ENCODE measurements at regions not wholly inside any gene's neighbourhood (a gene's known extent, or its start where the extent isn't known, plus 50 kb on each side); places are given as distances from the start of the nearest gene placed in this dataset.

DNA sequence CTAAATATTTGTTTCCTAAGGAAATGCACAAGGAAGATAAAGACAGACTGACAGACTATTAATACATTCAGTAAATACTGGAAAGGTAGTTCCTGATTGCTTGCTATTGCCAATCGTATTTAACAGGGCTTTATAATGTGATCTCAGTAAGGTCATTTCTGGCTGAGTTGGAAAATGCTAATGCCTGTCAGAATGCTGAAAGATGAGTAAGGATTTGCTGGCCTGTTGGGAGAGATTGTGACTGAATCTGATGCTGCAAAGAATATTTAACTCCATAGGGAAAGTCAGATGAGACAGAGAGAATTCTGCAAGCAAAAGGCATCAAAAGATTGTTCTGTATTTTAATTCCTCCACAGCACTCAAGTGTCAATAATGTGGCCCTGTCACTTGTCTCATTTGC is 169.0 kb downstream of the BEND2 start:
- Histone ChIP-seq H3K36me3 (ENCODE audit: control insufficient read depth, insufficient read depth, low read length) (no peaks in the 10 kb centered on the region), H3K27me3 (ENCODE audit: control insufficient read depth, insufficient read depth, low read length) (no peaks in the 10 kb centered on the region), H3K4me3 (ENCODE audit: low read length) (no peak overlapping the region), H3K27ac (ENCODE audit: low read length) (no peak overlapping the region), H3K9me3 (ENCODE audit: control insufficient read depth, insufficient read depth, low read length) (no peaks in the 10 kb centered on the region), H3K4me1 (ENCODE audit: control insufficient read depth, insufficient read depth, low read length) (no peaks in the 10 kb centered on the region)
- intact Hi-C loops (cut with micrococcal nuclease) = no loop called here
- 64% methylated on average over 1 of the region's 1 CpG for WGBS (ENCODE audit: insufficient coverage)
- Mint-ChIP-seq H3K27me3 (ENCODE audit: low read depth in 2 of 2) (no peaks in the 10 kb centered on the region), H3K36me3 (no peaks in the 10 kb centered on the region), H3K9me3 (peaks cover 2% of the 10 kb centered on the region in 2 donors), H3K4me1 (no peaks in the 10 kb centered on the region), H3K4me3 (no peak overlapping the region), H3K27ac (no peak overlapping the region)
- no peak for ATAC-seq
- DNase-seq = no peak
- TF ChIP-seq, protein P1, sequence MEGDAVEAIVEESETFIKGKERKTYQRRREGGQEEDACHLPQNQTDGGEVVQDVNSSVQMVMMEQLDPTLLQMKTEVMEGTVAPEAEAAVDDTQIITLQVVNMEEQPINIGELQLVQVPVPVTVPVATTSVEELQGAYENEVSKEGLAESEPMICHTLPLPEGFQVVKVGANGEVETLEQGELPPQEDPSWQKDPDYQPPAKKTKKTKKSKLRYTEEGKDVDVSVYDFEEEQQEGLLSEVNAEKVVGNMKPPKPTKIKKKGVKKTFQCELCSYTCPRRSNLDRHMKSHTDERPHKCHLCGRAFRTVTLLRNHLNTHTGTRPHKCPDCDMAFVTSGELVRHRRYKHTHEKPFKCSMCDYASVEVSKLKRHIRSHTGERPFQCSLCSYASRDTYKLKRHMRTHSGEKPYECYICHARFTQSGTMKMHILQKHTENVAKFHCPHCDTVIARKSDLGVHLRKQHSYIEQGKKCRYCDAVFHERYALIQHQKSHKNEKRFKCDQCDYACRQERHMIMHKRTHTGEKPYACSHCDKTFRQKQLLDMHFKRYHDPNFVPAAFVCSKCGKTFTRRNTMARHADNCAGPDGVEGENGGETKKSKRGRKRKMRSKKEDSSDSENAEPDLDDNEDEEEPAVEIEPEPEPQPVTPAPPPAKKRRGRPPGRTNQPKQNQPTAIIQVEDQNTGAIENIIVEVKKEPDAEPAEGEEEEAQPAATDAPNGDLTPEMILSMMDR (IDR thresholded peaks at IDR 0.05) = no peak

DNA sequence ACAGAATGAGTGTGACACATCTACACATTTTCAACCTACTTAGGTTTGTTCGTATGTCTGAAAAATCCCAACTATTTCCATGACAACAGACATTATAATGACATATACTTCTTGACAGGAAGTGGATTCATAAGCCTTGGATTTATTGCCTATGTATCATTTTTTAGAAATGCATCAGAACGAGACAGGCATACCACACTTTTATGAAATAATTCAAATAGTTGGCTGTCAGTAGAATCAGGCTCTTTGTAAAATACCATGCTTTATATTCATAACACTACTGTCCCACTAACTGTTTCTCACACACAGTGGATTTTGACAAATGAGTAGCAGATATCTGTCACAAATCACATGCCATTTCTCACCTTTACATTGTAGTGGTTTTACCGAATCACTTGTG is 173.2 kb downstream of the BEND2 start:
- WGBS (ENCODE audit: insufficient coverage) = 37% methylated on average over 2 of the region's 3 CpGs
- ATAC-seq (no peak), DNase-seq (no peak)
- TF ChIP-seq, protein P1 (IDR thresholded peaks at IDR 0.05) = no peak
- no peak overlapping the region for H3K27ac ChIP-seq (ENCODE audit: low read length)
- H3K4me3 ChIP-seq (ENCODE audit: low read length) = no peak overlapping the region
- no peaks in the 10 kb centered on the region for H3K4me1 ChIP-seq (ENCODE audit: control insufficient read depth, insufficient read depth, low read length)
- Mint-ChIP-seq H3K4me3 (no peak overlapping the region), H3K36me3 (no peaks in the 10 kb centered on the region), H3K27me3 (ENCODE audit: low read depth in 2 of 2) (no peaks in the 10 kb centered on the region), H3K4me1 (no peaks in the 10 kb centered on the region), H3K27ac (no peak overlapping the region), H3K9me3 (peaks cover 2% of the 10 kb centered on the region in 2 donors)
- no peaks in the 10 kb centered on the region for H3K9me3 ChIP-seq (ENCODE audit: control insufficient read depth, insufficient read depth, low read length)
- intact Hi-C loops (cut with micrococcal nuclease) = no loop called here
- no peaks in the 10 kb centered on the region for H3K36me3 ChIP-seq (ENCODE audit: control insufficient read depth, insufficient read depth, low read length)
- H3K27me3 ChIP-seq (ENCODE audit: control insufficient read depth, insufficient read depth, low read length) = no peaks in the 10 kb centered on the region

DNA sequence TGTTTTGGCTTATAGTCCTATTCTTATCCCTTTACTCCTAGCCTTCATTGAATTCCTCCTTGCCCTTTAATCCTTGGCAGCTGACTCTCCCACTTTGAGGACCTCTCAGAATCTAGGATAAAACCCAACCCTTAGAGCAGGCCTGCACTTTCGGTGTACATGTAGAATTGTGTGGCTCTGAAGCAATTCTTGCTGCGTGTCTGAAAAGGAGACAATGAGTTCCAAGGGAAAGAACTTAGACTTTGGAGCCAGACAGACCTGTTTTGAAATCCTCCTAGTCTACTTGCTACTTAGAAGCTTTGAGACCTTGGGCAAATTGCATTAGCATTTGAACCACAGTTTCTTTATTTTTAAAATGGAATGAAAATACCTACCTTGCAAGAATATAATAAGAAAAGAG is 175.2 kb downstream of the BEND2 start:
- no peaks in the 10 kb centered on the region for H3K27me3 ChIP-seq (ENCODE audit: control insufficient read depth, insufficient read depth, low read length)
- 86% methylated on average over 2 of the region's 2 CpGs for WGBS (ENCODE audit: insufficient coverage)
- Mint-ChIP-seq H3K27ac (no peak overlapping the region), H3K4me3 (no peak overlapping the region), H3K4me1 (no peaks in the 10 kb centered on the region), H3K27me3 (ENCODE audit: low read depth in 2 of 2) (no peaks in the 10 kb centered on the region), H3K9me3 (peaks cover 0 to 2% of the 10 kb centered on the region in 2 donors), H3K36me3 (no peaks in the 10 kb centered on the region)
- intact Hi-C loops (cut with micrococcal nuclease) = no loop called here
- no peaks in the 10 kb centered on the region for H3K36me3 ChIP-seq (ENCODE audit: control insufficient read depth, insufficient read depth, low read length)
- no peaks in the 10 kb centered on the region for H3K4me1 ChIP-seq (ENCODE audit: control insufficient read depth, insufficient read depth, low read length)
- DNase-seq (no peak), ATAC-seq (no peak)
- H3K9me3 ChIP-seq (ENCODE audit: control insufficient read depth, insufficient read depth, low read length) = no peaks in the 10 kb centered on the region
- TF ChIP-seq, protein P1 (IDR thresholded peaks at IDR 0.05) = no peak
- no peak overlapping the region for H3K27ac ChIP-seq (ENCODE audit: low read length)
- no peak overlapping the region for H3K4me3 ChIP-seq (ENCODE audit: low read length)

DNA sequence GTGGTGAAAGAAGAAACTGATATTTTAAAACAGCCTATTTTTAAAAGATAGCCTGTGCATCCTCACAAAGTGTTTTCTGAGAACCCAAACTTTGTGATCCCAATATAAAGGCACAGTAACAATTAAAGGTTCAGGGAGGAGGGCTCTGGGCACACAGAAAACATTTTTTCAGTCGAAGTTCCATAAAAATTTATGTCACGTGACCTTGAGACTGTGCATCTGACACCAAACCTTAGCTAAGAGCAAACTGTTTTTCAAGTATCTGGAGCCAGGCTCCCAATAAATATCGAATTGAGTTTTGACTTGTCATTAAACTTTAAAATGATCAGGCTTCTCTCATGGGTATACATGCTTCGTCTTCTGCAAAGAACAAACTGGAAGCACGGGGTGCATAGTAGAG is 177.9 kb downstream of the BEND2 start:
- Histone ChIP-seq H3K27ac (ENCODE audit: low read length) (no peak overlapping the region), H3K27me3 (ENCODE audit: control insufficient read depth, insufficient read depth, low read length) (no peaks in the 10 kb centered on the region), H3K36me3 (ENCODE audit: control insufficient read depth, insufficient read depth, low read length) (no peaks in the 10 kb centered on the region), H3K4me1 (ENCODE audit: control insufficient read depth, insufficient read depth, low read length) (no peaks in the 10 kb centered on the region), H3K9me3 (ENCODE audit: control insufficient read depth, insufficient read depth, low read length) (no peaks in the 10 kb centered on the region), H3K4me3 (ENCODE audit: low read length) (no peak overlapping the region)
- DNase-seq (no peak), ATAC-seq (no peak)
- no peak overlapping the region for H3K4me3 Mint-ChIP-seq
- H3K27ac Mint-ChIP-seq = no peak overlapping the region
- intact Hi-C loops (cut with micrococcal nuclease) = no loop called here
- no peaks in the 10 kb centered on the region for H3K9me3 Mint-ChIP-seq
- H3K36me3 Mint-ChIP-seq = no peaks in the 10 kb centered on the region
- TF ChIP-seq, protein P1 (IDR thresholded peaks at IDR 0.05) = no peak
- H3K4me1 Mint-ChIP-seq = no peaks in the 10 kb centered on the region
- H3K27me3 Mint-ChIP-seq (ENCODE audit: low read depth in 2 of 2) = no peaks in the 10 kb centered on the region
- 79% methylated on average over 5 of the region's 5 CpGs for WGBS (ENCODE audit: insufficient coverage)
